T-helper 17 cell (primary cell): ENCODE measurements at regions not wholly inside any gene's neighbourhood (a gene's known extent, or its start where the extent isn't known, plus 50 kb on each side); places are given as distances from the start of the nearest gene placed in this dataset.

Experiments used
- ATAC-seq: fragments of 150-1000 bp; cut with Tn5 transposase; 2 replicates; pipeline ENCODE4 v1.10.0; 2021; ENCODE audit warnings: mild to moderate bottlenecking, moderate library complexity
- DNase-seq, 3 donors: peaks; one replicate each; pipeline versions ENCODE4 v3.0.0 to v3.0.0-alpha.2; 2020 to 2021
- H3K9me3 ChIP-seq: one replicate; pipeline ENCODE4 v1.7.0; 2013; ENCODE audit warnings: low read length, mild to moderate bottlenecking; ENCODE audit not compliant: control insufficient read depth, poor library complexity, severe bottlenecking
- H3K27ac Mint-ChIP-seq: one replicate; pipeline ENCODE4 v1.8.0; 2022; ENCODE audit warnings: mild to moderate bottlenecking, moderate library complexity, mixed read lengths
- H3K27me3 Mint-ChIP-seq: one replicate; pipeline ENCODE4 v1.8.0; 2022; ENCODE audit warnings: mixed read lengths
- H3K36me3 Mint-ChIP-seq: one replicate; pipeline ENCODE4 v1.8.0; 2022; ENCODE audit warnings: low read depth, mixed read lengths
- H3K4me1 Mint-ChIP-seq: one replicate; pipeline ENCODE4 v1.8.0; 2022; ENCODE audit warnings: mild to moderate bottlenecking, mixed read lengths
- H3K4me3 Mint-ChIP-seq: one replicate; pipeline ENCODE4 v1.8.0; 2022; ENCODE audit warnings: mild to moderate bottlenecking, moderate library complexity, mixed read lengths

- DNase-seq (no peak), ATAC-seq (no peak)
- Mint-ChIP-seq H3K36me3 (no peaks in the 10 kb centered on the region), H3K27me3 (no peaks in the 10 kb centered on the region), H3K4me3 (no peak overlapping the region), H3K27ac (no peak overlapping the region), H3K4me1 (no peaks in the 10 kb centered on the region)
- H3K9me3 ChIP-seq: no peaks in the 10 kb centered on the region
These were observed 292.3 kb downstream of the METTL15 start for GRCh38 chr11:28400331-28401100.

DNA sequence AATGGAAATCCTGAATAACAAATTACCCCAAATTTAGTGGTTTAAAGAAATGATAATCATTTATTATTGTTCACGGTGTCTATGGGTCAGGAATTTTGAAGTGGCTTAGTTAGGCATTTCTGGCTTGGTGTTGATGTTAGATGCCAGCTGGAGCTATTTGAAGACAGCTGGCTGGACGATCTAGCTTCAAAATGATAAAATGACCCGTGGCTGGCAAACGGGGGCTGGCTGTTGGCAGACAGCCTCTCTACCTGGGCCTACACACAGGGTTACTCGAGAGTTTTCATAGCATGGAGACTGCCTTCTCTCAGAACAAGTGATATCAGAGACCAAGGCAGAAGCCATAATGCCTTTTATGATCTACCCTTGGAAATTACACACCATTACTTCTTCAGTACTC, 285.2 kb downstream of the METTL15 start:
- Mint-ChIP-seq H3K36me3 (no peaks in the 10 kb centered on the region), H3K4me1 (no peaks in the 10 kb centered on the region), H3K27me3 (no peaks in the 10 kb centered on the region), H3K4me3 (no peak overlapping the region), H3K27ac (no peak overlapping the region)
- no peaks in the 10 kb centered on the region for H3K9me3 ChIP-seq
- ATAC-seq: no peak
- DNase-seq: no peak

DNA sequence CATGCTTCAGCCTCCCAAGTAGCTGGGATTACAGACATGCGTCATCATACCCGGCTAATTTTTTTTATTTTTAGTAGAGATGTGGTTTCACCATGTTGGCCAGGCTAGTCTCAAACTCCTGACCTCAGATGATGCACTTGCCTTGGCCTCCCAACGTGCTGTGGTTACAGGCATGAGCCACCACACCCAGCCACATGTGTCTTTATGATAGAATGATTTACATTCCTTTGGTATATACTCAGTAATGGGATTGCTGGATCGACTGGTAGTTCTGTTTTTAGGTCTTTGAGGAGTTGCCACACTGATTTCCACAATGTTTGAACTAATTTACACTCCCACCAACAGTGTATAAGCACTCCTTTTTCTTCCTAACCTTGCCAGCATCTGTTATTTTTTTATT, 276.2 kb downstream of the METTL15 start:
- Mint-ChIP-seq H3K27me3 (no peaks in the 10 kb centered on the region), H3K36me3 (no peaks in the 10 kb centered on the region), H3K4me1 (no peaks in the 10 kb centered on the region), H3K4me3 (no peak overlapping the region), H3K27ac (no peak overlapping the region)
- ATAC-seq: no peak
- H3K9me3 ChIP-seq: no peaks in the 10 kb centered on the region
- no peak for DNase-seq

GRCh38 chr11:28383456-28383855, 275.3 kb downstream of the METTL15 start:
- ATAC-seq: no peak
- H3K4me3 Mint-ChIP-seq: no peak overlapping the region

More at GRCh38 chr11:28383456-28383855, 275.3 kb downstream of the METTL15 start:
- H3K4me1 Mint-ChIP-seq: no peaks in the 10 kb centered on the region
- no peaks in the 10 kb centered on the region for H3K9me3 ChIP-seq
- H3K27ac Mint-ChIP-seq: no peak overlapping the region
- DNase-seq: no peak
- H3K36me3 Mint-ChIP-seq: no peaks in the 10 kb centered on the region
- no peaks in the 10 kb centered on the region for H3K27me3 Mint-ChIP-seq
